AG09309 (cell line): ENCODE measurements at regions not wholly inside any gene's neighbourhood (a gene's known extent, or its start where the extent isn't known, plus 50 kb on each side); places are given as distances from the start of the nearest gene placed in this dataset.

ENCODE experiments used
- DNase-seq: peaks from one replicate; pipeline ENCODE4 v3.0.0-alpha.2; 2010; ENCODE audit warnings: low read depth
- H3K4me3 ChIP-seq: 2 replicates; pipeline ENCODE4 v1.5.1; 2011; ENCODE audit warnings: mild to moderate bottlenecking, low read depth, low read length, moderate library complexity; ENCODE audit not compliant: control insufficient read depth
- TF ChIP-seq, protein P1 (sequence below): IDR thresholded peaks from 2 replicates; pipeline ENCODE4 v1.5.1; 2011; ENCODE audit warnings: mild to moderate bottlenecking, low read depth, low read length, inconsistent platforms; ENCODE audit not compliant: insufficient read depth, control insufficient read depth; ENCODE audit errors: missing control alignments

- TF ChIP-seq, protein P1, sequence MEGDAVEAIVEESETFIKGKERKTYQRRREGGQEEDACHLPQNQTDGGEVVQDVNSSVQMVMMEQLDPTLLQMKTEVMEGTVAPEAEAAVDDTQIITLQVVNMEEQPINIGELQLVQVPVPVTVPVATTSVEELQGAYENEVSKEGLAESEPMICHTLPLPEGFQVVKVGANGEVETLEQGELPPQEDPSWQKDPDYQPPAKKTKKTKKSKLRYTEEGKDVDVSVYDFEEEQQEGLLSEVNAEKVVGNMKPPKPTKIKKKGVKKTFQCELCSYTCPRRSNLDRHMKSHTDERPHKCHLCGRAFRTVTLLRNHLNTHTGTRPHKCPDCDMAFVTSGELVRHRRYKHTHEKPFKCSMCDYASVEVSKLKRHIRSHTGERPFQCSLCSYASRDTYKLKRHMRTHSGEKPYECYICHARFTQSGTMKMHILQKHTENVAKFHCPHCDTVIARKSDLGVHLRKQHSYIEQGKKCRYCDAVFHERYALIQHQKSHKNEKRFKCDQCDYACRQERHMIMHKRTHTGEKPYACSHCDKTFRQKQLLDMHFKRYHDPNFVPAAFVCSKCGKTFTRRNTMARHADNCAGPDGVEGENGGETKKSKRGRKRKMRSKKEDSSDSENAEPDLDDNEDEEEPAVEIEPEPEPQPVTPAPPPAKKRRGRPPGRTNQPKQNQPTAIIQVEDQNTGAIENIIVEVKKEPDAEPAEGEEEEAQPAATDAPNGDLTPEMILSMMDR, result no peak
- no peak overlapping the region for H3K4me3 ChIP-seq
- DNase-seq, result no peak
Observed at GRCh38 chr2:139617747-139618146, 837.6 kb upstream of the NXPH2 start.

DNA sequence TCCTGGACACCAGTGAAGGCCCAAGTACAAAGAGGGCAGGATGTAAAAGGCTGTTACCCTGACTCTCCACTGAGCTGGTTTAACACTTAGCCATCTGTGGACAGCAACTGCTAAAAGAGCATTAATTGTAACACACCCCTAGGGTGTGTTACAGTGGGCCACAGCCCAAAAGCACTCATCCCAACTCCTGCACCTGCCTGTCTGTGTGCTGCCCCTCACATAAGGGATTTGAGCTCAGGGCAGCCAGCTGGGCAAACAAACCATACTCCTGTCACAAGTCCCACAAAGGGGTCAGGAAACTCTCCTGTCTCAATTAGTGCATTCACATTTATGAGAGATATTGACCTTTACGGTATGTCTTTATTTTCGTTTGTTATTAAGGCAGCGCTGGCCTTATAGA is 833.1 kb upstream of the NXPH2 start:
- no peak for DNase-seq
- H3K4me3 ChIP-seq, result no peak overlapping the region
- TF ChIP-seq, protein P1, result no peak

DNA sequence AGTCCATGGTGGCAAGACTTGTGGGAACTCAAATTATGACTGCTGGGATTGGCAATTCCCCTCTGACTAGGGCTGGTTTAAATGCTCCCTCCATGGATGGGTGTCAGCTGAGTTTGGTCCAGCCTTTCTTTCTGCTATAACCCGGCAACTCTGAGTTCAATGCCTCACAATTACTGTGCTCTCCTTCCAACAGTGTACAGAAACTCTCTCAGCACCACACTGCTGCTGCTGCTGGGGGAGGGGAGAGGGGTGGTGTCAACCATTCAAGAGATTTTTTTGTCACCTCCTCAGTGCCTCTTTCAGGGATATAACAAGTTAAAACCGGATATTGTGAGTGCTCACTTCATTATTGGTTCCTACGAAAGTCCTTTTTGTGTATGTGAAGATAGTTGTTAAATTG is 830.3 kb upstream of the NXPH2 start:
- TF ChIP-seq, protein P1, result no peak
- H3K4me3 ChIP-seq, result no peak overlapping the region
- no peak for DNase-seq

DNA sequence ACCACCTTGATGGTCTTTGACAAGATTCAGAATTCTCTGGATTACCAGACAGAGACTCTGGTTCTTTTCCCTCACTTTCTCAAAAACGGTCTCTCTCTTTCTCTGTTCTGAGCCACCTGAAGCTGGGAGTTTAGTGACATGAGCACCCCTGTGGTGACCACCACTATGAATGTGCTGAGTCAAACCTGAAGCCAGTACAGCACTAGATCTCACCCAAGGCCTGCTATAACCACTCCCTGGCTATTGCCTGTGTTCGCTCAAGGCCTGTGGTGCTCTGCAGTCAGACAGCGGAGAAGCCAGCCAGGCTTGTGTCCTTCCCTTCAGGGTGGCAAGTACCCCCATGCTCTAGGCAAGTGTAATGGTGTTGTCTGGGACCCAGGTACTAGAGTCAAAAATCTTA is 828.9 kb upstream of the NXPH2 start:
- DNase-seq, result no peak
- no peak overlapping the region for H3K4me3 ChIP-seq
- TF ChIP-seq, protein P1, result no peak

- DNase-seq, result no peak
- no peak overlapping the region for H3K4me3 ChIP-seq
- TF ChIP-seq, protein P1, result no peak
Observed at GRCh38 chr2:139605668-139606067, 825.5 kb upstream of the NXPH2 start.

GRCh38 chr2:139600166-139600565 is 820.0 kb upstream of the NXPH2 start:
- no peak overlapping the region for H3K4me3 ChIP-seq
- DNase-seq, result no peak
- TF ChIP-seq, protein P1, result no peak

- TF ChIP-seq, protein P1, result no peak
- no peak for DNase-seq
- H3K4me3 ChIP-seq, result no peak overlapping the region
Observed at GRCh38 chr2:139585101-139585500, 804.9 kb upstream of the NXPH2 start.
